Lower leg skin (tissue), 4 donors: ENCODE measurements at regions not wholly inside any gene's neighbourhood (a gene's known extent, or its start where the extent isn't known, plus 50 kb on each side); places are given as distances from the start of the nearest gene placed in this dataset.

Experiments used
- DNase-seq, 2 donors: peaks; one replicate each; pipeline ENCODE4 v3.0.0-alpha.2; 2019; ENCODE audit warnings: low spot score in 2 of 2
- H3K4me3 ChIP-seq: fragments of 200-600 bp; sonication (generic); 2 replicates; pipeline ENCODE4 v1.5.1; 2017; ENCODE audit warnings: mild to moderate bottlenecking, low read depth; ENCODE audit not compliant: poor library complexity, severe bottlenecking
- CTCF ChIP-seq, 3 donors: fragments of 450-650 bp; IDR thresholded peaks; one replicate each; pipeline ENCODE4 v1.5.1; 2016; ENCODE audit warnings: antibody characterized with exemption in 3 of 3, mild to moderate bottlenecking in 3 of 3, moderate library complexity in 2 of 3
- POLR2A ChIP-seq, 2 donors: fragments of 450-650 bp; IDR thresholded peaks; one replicate each; pipeline ENCODE4 v1.6.1; 2016 to 2017; ENCODE audit warnings: antibody characterized with exemption in 2 of 2, mild to moderate bottlenecking in 1 of 2, moderate library complexity in 1 of 2
- WGBS, 2 donors: methylation state at CpG; one replicate each; pipeline ENCODE4 v1.1.5; 2018; 5-methylcytosine and 5-hydroxymethylcytosine counted together
- intact Hi-C: fragments of 100-400 bp; cut with DNase I; formaldehyde crosslinking; loops from one replicate; pipeline ENCODE4 v1.15.0; 2023; ENCODE audit warnings: low total_unique reads

DNA sequence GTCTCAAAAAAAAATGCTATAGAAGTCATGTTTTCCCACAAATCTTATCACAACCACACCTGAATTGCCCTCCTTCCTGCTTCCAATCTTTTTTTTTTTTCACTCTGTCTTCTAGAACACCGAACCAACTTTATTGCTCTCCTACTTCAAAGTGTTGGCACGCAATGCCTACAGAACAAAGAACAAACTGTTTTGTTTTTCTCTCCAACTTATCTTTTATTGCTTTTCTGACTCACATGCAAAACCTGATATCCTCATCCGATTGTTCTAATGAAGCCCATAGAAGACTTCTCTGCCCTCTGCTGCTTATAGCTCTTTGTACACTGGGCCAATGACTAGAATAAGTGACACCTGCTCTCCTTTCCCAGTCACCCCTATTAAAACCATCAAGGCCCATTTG, 602.8 kb downstream of the EPHA4 start:
- 72 to 86% methylated on average over 3 of the region's 3 CpGs for WGBS, 2 donors
- no peak for TF ChIP-seq CTCF (IDR thresholded peaks at IDR 0.05)
- no peak for TF ChIP-seq POLR2A (IDR thresholded peaks at IDR 0.05)
- intact Hi-C loops = no loop called here
- DNase-seq = no peak
- H3K4me3 ChIP-seq = no peak overlapping the region

- intact Hi-C loops = no loop called here
- 62 to 78% methylated on average over 4 of the region's 4 CpGs for whole genome bisulfite sequencing, 2 donors
- no peak for TF ChIP-seq POLR2A (IDR thresholded peaks at IDR 0.05)
- TF ChIP-seq CTCF (IDR thresholded peaks at IDR 0.05) = no peak
- no peak overlapping the region for H3K4me3 ChIP-seq
- no peak for DNase-seq
These were observed 591.0 kb downstream of the EPHA4 start for GRCh38 chr2:220980966-220981675.

- 80 to 82% methylated on average over 6 of the region's 6 CpGs for WGBS, 2 donors
- H3K4me3 ChIP-seq = no peak overlapping the region
- DNase-seq = no peak
- intact Hi-C loops = no loop called here
- no peak for TF ChIP-seq CTCF (IDR thresholded peaks at IDR 0.05)
- no peak for TF ChIP-seq POLR2A (IDR thresholded peaks at IDR 0.05)
These were observed 590.2 kb downstream of the EPHA4 start for GRCh38 chr2:220981926-220982325.

DNA sequence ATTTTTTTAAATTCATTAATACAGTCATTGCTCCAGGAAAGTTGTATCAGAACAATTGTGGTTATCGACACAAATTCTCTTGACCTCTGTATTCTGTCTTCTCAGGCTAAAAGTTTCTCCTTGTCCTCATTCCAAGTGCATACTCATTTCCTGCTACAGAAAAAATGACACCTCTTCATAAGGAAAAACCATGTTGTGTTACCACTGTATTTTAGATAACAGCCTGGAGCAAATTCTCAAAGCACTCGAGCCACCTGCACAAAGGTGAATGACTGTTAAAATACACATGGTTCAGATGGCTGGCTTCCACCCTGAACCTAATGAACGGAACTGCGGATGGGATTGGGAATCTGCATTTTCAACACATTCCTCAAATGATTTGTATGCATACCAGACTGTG, 586.5 kb downstream of the EPHA4 start:
- no peak for TF ChIP-seq POLR2A (IDR thresholded peaks at IDR 0.05)
- TF ChIP-seq CTCF (IDR thresholded peaks at IDR 0.05) = no peak
- 81% methylated on average over 4 of the region's 4 CpGs for WGBS, 2 donors
- DNase-seq = no peak
- intact Hi-C loops = no loop called here
- no peak overlapping the region for H3K4me3 ChIP-seq

- WGBS, 2 donors = 88 to 94% methylated on average over 3 of the region's 3 CpGs
These were observed 584.3 kb downstream of the EPHA4 start for GRCh38 chr2:220987839-220988238.

More at GRCh38 chr2:220987839-220988238, 584.3 kb downstream of the EPHA4 start:
- no peak overlapping the region for H3K4me3 ChIP-seq
- TF ChIP-seq CTCF (IDR thresholded peaks at IDR 0.05) (no peak), POLR2A (IDR thresholded peaks at IDR 0.05) (no peak)
- intact Hi-C loops = no loop called here
- DNase-seq = no peak
